Lower leg skin (tissue), 4 donors: ENCODE measurements at regions not wholly inside any gene's neighbourhood (a gene's known extent, or its start where the extent isn't known, plus 50 kb on each side); places are given as distances from the start of the nearest gene placed in this dataset.

Experiments used
- DNase-seq, 2 donors: peaks; one replicate each; pipeline ENCODE4 v3.0.0-alpha.2; 2019; ENCODE audit warnings: low spot score in 2 of 2
- H3K4me3 ChIP-seq: fragments of 200-600 bp; sonication (generic); 2 replicates; pipeline ENCODE4 v1.5.1; 2017; ENCODE audit warnings: mild to moderate bottlenecking, low read depth; ENCODE audit not compliant: poor library complexity, severe bottlenecking
- POLR2A ChIP-seq, 2 donors: fragments of 450-650 bp; IDR thresholded peaks; one replicate each; pipeline ENCODE4 v1.6.1; 2016 to 2017; ENCODE audit warnings: antibody characterized with exemption in 2 of 2, mild to moderate bottlenecking in 1 of 2, moderate library complexity in 1 of 2
- WGBS, 2 donors: methylation state at CpG; one replicate each; pipeline ENCODE4 v1.1.5; 2018; 5-methylcytosine and 5-hydroxymethylcytosine counted together
- intact Hi-C: fragments of 100-400 bp; cut with DNase I; formaldehyde crosslinking; loops from one replicate; pipeline ENCODE4 v1.15.0; 2023; ENCODE audit warnings: low total_unique reads
- TF ChIP-seq, protein P1 (sequence below), 3 donors: fragments of 450-650 bp; IDR thresholded peaks; one replicate each; pipeline ENCODE4 v1.5.1; 2016; ENCODE audit warnings: antibody characterized with exemption in 3 of 3, mild to moderate bottlenecking in 3 of 3, moderate library complexity in 2 of 3

- no peak for TF ChIP-seq POLR2A (IDR thresholded peaks at IDR 0.05)
- DNase-seq: no peak
- intact Hi-C loops: no loop called here
- no peak overlapping the region for H3K4me3 ChIP-seq
These were observed 711.4 kb upstream of the GALNTL6 start for GRCh38 chr4:171101845-171102244.

DNA sequence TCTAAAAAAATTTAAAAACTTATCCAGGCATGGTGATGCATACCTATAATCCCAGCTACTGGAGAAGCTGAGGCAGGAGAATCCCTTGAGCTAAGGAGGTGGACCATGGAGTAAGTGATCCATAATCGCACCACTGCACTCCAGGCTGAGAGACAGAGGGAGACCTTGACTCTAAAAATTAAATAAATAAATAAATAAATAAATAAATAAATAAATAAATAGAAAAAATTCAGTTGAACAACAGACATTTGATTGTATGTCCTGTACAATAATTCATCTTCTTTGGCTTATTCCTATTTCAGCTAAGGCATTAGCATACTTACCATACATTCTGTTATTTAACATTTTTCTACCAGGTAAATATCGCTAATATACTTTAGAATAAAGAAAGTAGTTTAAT, 726.1 kb upstream of the GALNTL6 start:
- 91 to 92% methylated on average over 2 of the region's 2 CpGs for WGBS, 2 donors
- TF ChIP-seq, protein P1, sequence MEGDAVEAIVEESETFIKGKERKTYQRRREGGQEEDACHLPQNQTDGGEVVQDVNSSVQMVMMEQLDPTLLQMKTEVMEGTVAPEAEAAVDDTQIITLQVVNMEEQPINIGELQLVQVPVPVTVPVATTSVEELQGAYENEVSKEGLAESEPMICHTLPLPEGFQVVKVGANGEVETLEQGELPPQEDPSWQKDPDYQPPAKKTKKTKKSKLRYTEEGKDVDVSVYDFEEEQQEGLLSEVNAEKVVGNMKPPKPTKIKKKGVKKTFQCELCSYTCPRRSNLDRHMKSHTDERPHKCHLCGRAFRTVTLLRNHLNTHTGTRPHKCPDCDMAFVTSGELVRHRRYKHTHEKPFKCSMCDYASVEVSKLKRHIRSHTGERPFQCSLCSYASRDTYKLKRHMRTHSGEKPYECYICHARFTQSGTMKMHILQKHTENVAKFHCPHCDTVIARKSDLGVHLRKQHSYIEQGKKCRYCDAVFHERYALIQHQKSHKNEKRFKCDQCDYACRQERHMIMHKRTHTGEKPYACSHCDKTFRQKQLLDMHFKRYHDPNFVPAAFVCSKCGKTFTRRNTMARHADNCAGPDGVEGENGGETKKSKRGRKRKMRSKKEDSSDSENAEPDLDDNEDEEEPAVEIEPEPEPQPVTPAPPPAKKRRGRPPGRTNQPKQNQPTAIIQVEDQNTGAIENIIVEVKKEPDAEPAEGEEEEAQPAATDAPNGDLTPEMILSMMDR (IDR thresholded peaks at IDR 0.05): no peak
- no peak for TF ChIP-seq POLR2A (IDR thresholded peaks at IDR 0.05)
- H3K4me3 ChIP-seq: no peak overlapping the region
- no peak for DNase-seq
- intact Hi-C loops: no loop called here

DNA sequence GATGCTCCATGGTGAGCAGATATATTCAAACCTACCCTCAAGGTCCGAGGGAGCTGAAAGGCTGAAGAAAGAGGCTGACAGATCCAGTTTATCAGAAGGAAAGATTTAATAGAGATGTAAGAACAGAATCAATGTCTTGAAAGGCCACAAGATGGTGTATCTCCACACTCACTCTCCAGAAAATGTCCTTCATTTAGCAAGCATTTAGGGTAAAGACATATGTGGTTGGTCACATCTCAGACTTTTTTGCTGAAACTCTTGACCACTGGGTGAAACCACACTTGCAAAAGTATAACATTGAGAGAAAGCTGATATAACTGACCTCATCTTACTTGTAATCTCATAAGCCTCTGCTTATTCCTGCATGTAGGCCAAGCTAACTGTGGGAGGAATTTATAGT, 745.8 kb upstream of the GALNTL6 start:
- H3K4me3 ChIP-seq: no peak overlapping the region
- intact Hi-C loops: no loop called here
- WGBS, 2 donors: 66 to 69% methylated on average over 1 of the region's 1 CpG
- TF ChIP-seq, protein P1 (IDR thresholded peaks at IDR 0.05): no peak
- no peak for TF ChIP-seq POLR2A (IDR thresholded peaks at IDR 0.05)
- no peak for DNase-seq

GRCh38 chr4:171049380-171049779, 763.8 kb upstream of the GALNTL6 start:
- 84 to 92% methylated on average over 1 of the region's 1 CpG for WGBS, 2 donors
- TF ChIP-seq, protein P1 (IDR thresholded peaks at IDR 0.05): no peak
- no peak for TF ChIP-seq POLR2A (IDR thresholded peaks at IDR 0.05)
- intact Hi-C loops: no loop called here
- no peak for DNase-seq
- H3K4me3 ChIP-seq: no peak overlapping the region

DNA sequence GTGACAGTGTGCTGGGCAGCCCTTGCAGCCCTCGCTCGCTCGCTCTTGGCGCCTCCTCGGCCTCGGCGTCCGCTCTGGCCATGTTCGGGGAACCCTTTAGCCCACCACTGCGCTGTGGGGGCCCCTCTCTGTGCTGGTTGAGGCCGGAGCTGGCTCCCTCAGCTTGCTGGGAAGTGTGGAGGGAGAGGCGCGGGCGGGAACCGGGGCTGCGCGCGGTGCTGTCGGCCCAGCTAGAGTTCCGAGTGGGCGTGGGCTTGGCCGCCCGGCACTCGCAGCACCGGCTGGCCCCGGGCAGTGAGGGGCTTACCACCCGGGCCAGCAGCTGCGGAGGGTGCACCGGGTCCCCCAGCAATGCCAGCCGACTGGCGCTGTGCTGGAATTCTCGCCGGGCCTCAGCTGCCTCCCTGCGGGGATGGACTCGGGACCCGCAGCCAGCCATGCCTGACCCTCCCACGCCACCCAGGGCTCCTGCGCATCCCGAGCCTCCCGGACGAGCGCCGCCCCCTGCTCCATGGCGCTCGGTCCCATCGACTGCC, 770.1 kb upstream of the GALNTL6 start:
- no peak overlapping the region for H3K4me3 ChIP-seq
- DNase-seq: no peak
- intact Hi-C loops: no loop called here
- TF ChIP-seq, protein P1 (IDR thresholded peaks at IDR 0.05): no peak
- no peak for TF ChIP-seq POLR2A (IDR thresholded peaks at IDR 0.05)
- WGBS, 2 donors: 94 to 96% methylated on average over 11 to 24 of the region's 46 CpGs

DNA sequence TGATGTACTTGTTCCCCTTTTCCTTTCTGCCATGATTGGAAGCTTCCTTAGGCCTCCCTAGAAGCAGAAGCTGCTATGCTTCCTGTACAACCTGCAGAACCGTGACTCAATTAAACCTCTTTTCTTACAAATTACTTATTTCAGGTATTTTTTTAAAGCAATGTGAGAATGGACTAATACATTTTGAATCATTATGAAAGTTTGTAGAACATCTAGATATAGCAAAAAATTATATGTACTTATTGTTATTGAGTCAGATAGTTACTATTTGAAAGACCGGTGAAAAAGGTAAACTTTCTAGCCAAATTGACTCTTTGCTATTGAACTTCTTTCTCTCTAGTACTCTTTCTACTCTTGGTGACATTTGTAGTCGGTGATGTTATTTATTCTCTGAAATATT, 777.3 kb upstream of the GALNTL6 start:
- TF ChIP-seq POLR2A (IDR thresholded peaks at IDR 0.05): no peak
- TF ChIP-seq, protein P1 (IDR thresholded peaks at IDR 0.05): no peak
- no peak for DNase-seq
- intact Hi-C loops: no loop called here
- WGBS, 2 donors: 87 to 88% methylated on average over 3 of the region's 3 CpGs
- H3K4me3 ChIP-seq: no peak overlapping the region
